Activated T-cell treated with anti-CD3 and anti-CD28 coated beads, Interleukin-2, amount 50 U/mL, for 4 hours (primary cell): ENCODE measurements at regions not wholly inside any gene's neighbourhood (a gene's known extent, or its start where the extent isn't known, plus 50 kb on each side); places are given as distances from the start of the nearest gene placed in this dataset.

Experiments used
- ATAC-seq, 2 donors: fragments of 200-7000 bp; cut with Tn5 transposase; one replicate each; pipeline ENCODE4 v1.10.0; 2021
- DNase-seq: peaks from one replicate; pipeline ENCODE4 v3.0.0-alpha.2; 2020
- H3K27me3 Mint-ChIP-seq: one replicate; pipeline ENCODE4 v1.8.0; 2021; ENCODE audit warnings: low read depth, mixed read lengths
- H3K36me3 Mint-ChIP-seq: one replicate; pipeline ENCODE4 v1.8.0; 2022; ENCODE audit warnings: mixed read lengths; ENCODE audit not compliant: insufficient read depth
- H3K4me1 Mint-ChIP-seq: one replicate; pipeline ENCODE4 v1.8.0; 2021; ENCODE audit warnings: low read depth, mixed read lengths
- H3K4me3 Mint-ChIP-seq: one replicate; pipeline ENCODE4 v1.8.0; 2021; ENCODE audit warnings: mild to moderate bottlenecking, moderate library complexity, mixed read lengths
- H3K9me3 Mint-ChIP-seq: one replicate; pipeline ENCODE4 v1.8.0; 2021; ENCODE audit warnings: mixed read lengths

DNA sequence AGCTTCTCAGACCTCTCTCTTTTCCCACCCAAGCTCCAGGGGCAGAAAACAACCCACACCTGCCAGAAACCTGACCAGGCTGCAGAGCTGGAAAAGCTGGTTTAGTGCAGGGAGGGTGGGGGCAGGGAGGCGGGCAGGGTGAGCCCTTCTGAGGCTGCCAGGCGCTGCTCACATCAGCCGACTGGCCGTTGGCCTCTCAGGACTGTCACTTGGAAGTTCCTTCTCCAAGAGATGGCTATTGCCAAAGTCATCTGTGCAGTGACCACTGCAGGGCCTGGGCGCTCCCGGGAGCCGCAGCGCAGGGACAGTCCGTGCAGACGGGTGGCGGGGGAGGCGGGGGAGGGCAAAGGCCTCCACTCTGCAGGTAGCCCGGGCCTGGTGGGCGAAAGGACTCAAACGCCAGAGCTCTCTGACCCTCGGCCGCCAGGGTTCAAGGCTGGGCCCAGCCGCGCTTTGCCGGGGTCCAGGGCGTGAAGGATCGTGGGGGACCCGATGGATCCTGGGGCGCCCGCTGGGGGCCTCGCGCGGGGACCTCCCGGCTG is 205.0 kb upstream of the IER5L start:
- H3K4me3 Mint-ChIP-seq: peak overlapping the region; percentile 62
- ATAC-seq (peak in 1 of 2 donors; percentile 6), DNase-seq (no peak)
- H3K9me3 Mint-ChIP-seq: no peaks in the 10 kb centered on the region
- H3K36me3 Mint-ChIP-seq: no peaks in the 10 kb centered on the region
- H3K27me3 Mint-ChIP-seq: no peaks in the 10 kb centered on the region
- peaks cover 13% of the 10 kb centered on the region for H3K4me1 Mint-ChIP-seq

DNA sequence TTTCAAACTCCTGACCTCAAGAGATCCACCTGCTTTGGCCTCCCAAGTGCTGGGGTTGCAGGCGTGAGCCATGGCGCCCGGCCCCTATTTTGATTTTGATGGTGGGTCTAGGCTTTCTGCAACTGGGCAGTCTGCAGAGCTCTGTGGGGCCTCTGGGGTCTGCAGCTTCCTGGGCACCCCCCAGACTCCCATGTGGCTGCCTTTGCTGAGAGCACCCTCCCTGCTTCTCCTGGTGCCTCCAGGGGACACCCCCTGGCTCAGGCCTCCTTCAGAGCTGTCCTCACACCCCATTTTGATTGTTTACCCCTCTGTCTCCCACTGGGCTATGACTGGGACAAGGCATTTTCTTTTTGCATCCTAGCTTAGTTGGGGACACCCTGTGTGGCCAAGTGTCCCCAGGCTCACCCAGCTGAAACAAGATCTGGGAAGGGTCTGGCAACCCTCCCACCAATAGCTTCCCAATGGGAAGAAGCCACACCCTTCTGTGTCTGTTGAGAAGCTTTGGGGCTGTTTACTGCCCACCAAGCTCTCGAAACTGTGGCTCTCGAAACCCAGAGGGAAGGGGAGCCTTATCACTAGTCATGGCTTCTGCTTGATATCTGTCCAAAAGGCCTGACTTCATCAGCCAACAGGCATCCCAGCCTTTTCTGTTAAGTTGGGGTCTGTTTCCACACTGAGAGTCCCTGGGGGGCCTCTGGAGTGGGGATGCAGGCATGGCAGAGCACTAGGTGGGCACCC is 204.4 kb upstream of the IER5L start:
- peak overlapping the region; percentile 62 for H3K4me3 Mint-ChIP-seq
- ATAC-seq: no peak

DNA sequence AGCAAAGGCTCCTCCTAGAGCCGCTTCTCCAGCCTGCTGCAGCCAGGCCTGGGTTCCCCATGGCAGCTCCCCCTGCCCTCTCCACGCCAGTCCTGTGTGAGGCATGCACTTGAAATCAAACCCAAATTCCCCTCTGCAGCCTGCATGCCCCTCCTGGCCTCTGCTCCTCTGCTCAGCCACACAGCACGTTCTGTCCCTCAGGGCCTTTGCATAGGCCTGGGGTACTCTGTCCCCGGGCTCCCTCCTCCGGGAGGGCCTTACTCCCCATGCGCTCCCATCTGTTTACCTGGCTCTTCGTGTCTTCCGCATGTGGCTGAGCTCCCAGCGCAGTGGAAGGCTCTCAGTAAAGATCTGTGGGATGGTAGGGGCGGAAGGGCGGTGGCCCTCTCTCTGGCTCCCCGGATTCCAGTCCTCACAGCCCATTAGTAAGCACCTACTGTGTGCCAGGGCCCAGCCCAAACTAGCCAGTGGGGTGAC is 203.5 kb upstream of the IER5L start:
- Mint-ChIP-seq H3K4me1 (peaks cover 13% of the 10 kb centered on the region), H3K4me3 (no peak overlapping the region), H3K36me3 (no peaks in the 10 kb centered on the region), H3K9me3 (no peaks in the 10 kb centered on the region), H3K27me3 (no peaks in the 10 kb centered on the region)
- DNase-seq: no peak
- ATAC-seq: no peak

More for the DNA sequence above, 204.4 kb upstream of the IER5L start:
- no peaks in the 10 kb centered on the region for H3K36me3 Mint-ChIP-seq
- peaks cover 13% of the 10 kb centered on the region for H3K4me1 Mint-ChIP-seq
- no peaks in the 10 kb centered on the region for H3K27me3 Mint-ChIP-seq
- no peak for DNase-seq
- H3K9me3 Mint-ChIP-seq: no peaks in the 10 kb centered on the region

DNA sequence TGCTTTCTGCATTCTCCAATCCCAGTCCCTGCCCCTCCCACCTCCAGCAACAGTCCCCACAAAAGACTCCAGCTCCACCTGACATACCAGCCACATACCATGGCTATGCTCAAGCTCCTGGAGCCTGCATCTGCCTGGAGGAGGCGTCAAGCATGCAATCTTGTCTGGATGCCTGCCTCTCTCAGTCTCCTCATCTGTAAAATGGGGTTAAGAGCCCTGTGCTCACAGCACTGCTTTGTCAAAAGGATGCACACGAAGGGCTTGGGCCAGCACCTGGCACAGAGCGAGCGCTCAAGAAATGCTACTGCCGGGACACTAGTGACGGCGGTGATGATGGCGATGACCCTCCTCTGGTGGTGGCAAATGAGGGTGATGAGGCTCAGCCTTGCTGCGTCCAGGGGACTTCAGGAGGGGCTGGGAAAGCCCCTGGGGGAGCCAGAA is 202.9 kb upstream of the IER5L start:
- H3K4me3 Mint-ChIP-seq: no peak overlapping the region

DNA sequence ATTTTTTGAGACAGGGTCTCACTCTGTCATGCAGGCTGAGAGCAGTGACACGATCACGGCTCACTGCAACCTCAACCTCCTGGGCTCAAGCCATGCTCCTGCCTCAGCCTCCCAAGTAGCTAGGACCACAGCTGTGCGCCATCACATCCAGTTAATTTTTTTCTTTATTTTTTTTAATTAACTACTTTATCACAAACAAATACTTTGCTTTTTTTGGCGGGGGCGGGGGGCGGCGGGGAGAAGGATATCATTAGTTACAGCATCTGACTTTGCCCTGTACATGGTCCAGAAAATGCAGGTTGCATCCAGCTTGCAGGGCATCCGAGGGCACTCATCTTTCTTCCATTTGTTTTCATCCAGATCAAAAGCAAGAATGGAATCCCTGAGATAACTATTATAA is 201.8 kb upstream of the IER5L start:
- Mint-ChIP-seq H3K4me1 (peaks cover 9% of the 10 kb centered on the region), H3K9me3 (no peaks in the 10 kb centered on the region), H3K4me3 (no peak overlapping the region), H3K36me3 (no peaks in the 10 kb centered on the region), H3K27me3 (no peaks in the 10 kb centered on the region)
- ATAC-seq (no peak), DNase-seq (no peak)

More for the DNA sequence above, 202.9 kb upstream of the IER5L start:
- no peaks in the 10 kb centered on the region for H3K27me3 Mint-ChIP-seq
- ATAC-seq (no peak), DNase-seq (no peak)
- peaks cover 13% of the 10 kb centered on the region for H3K4me1 Mint-ChIP-seq
- H3K36me3 Mint-ChIP-seq: no peaks in the 10 kb centered on the region
- no peaks in the 10 kb centered on the region for H3K9me3 Mint-ChIP-seq

DNA sequence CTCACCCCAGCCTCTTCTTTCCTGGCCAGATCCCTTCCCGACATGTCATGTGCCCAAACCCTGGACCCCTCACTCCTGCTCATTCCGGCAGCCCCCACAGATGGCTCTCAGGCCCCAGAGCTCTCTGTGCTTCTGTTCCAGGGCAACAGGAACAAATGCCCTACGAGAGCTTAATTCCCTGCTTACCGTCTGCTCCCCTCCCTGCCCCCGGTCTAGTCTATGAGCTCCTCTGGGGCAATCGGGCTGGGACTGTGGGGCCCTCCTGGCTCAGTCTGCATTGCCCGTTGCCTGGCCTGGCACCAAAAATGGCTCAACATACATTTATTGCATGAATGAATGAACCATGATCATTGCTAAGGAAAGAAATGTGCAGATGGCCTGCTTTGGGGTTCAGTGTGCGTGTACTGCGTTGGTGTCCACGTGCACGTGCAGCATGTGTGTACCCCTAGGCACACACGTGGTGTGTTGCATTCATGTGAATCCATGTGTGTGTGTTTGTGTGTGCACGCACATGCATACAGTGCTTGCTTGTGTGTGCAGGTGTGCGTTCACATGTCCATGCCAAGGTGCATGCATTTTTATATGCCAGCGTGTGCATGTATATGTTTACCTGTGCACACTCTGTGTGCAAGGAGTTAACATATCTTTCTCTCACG is 201.2 kb upstream of the IER5L start:
- ATAC-seq: no peak
- Mint-ChIP-seq H3K9me3 (no peaks in the 10 kb centered on the region), H3K4me1 (peaks cover 6% of the 10 kb centered on the region), H3K36me3 (no peaks in the 10 kb centered on the region), H3K4me3 (no peak overlapping the region), H3K27me3 (no peaks in the 10 kb centered on the region)
- DNase-seq: no peak

DNA sequence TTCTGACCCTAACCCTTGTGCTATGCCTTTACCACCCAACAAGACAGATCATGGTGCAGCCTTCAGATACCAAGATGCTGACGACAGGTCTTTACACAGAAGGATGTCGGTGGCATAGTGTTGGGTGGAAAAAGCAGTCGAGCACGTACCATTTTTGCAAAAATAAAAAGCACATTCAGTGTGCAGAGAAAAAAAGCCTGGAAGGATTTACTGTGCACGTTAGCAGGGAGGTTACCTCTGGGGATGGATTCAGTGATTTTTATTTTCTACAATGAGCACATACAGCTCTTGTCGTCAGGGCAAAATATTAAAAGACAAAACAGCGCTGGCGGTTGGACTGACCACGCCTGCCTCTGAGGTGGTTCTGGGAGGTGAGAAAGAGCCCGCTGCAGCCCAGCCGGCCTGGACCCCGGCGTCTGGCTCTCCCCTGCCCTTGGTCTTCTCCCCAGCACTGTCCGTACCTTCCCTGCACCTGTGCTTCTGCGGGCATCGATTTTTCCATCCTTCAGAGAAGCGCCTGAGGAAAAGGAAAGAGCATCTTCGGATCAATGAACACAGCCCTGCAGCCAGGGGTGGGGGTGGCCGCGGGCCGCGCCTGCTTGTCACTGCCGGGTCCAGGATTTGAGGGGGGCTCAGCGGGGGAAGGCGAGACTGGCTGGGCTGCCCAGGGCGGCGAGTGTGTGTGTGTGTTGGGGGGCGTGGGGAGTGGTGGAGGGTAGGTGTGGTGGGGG is 200.0 kb upstream of the IER5L start:
- ATAC-seq (no peak), DNase-seq (no peak)
- H3K4me3 Mint-ChIP-seq: no peak overlapping the region
- H3K27me3 Mint-ChIP-seq: no peaks in the 10 kb centered on the region
- no peaks in the 10 kb centered on the region for H3K36me3 Mint-ChIP-seq
- H3K4me1 Mint-ChIP-seq: peaks cover 2% of the 10 kb centered on the region
- H3K9me3 Mint-ChIP-seq: no peaks in the 10 kb centered on the region

DNA sequence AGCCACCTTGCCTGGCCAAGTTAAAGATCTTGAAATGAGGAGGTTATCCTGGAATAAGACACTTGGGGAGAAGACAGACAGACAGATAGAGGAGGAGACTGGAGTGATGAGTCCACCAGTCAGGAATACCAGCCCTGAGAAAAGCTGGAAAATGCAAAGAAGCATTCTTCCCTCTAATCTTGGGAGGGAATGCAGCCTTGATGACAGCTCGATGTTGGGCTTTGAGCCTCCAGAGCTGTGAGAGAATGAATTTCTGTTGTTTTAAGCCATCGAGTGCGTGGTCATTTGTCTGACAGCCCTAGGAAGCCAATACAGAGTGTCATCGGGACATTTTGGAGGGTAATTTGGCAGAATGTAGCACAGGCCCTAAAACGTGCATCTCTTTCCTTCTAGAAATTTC is 199.1 kb upstream of the IER5L start:
- DNase-seq (no peak), ATAC-seq (no peak)
- Mint-ChIP-seq H3K9me3 (no peaks in the 10 kb centered on the region), H3K36me3 (no peaks in the 10 kb centered on the region), H3K27me3 (no peaks in the 10 kb centered on the region), H3K4me1 (no peaks in the 10 kb centered on the region), H3K4me3 (no peak overlapping the region)

DNA sequence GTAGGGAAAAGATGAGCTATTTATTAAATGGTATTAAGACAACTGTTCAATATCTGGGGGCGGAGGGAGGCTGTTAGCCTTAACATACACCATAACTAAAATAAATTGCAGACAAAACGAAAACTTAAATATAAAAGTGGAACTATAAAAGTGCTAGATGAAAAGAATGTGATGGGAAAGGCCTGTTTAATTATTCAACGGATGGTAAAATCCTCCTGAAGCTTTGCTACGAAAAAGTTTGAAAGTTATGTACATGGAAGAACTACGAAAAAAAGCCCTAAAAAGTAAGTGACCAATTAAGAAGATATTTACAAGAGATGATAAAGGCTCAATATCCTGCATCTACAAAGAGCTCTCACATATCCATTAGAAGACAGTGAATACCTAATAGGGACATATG is 197.8 kb upstream of the IER5L start:
- DNase-seq: no peak
- no peak for ATAC-seq
- no peaks in the 10 kb centered on the region for H3K4me1 Mint-ChIP-seq
- H3K9me3 Mint-ChIP-seq: no peaks in the 10 kb centered on the region
- no peaks in the 10 kb centered on the region for H3K27me3 Mint-ChIP-seq
- no peak overlapping the region for H3K4me3 Mint-ChIP-seq
- no peaks in the 10 kb centered on the region for H3K36me3 Mint-ChIP-seq

DNA sequence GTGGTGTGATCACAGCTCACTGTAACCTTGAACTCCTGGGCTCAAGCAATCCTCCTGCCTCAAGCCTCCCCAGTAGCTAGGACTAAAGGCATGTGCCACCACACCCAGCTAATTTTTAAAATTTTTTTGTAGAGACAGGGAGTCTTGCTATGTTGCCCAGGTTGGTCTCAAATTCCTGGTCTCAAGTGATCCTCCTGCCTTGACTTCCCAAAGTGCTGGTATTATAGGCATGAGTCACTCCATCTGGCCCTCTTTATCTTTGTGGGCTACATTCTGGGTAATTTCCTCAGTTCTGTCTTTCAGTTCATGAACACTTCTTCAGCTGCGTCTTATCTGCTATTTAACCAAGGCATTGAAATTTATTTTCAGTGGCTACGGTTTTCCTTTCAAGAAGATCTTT is 196.6 kb upstream of the IER5L start:
- DNase-seq: no peak
- no peak overlapping the region for H3K4me3 Mint-ChIP-seq
- no peaks in the 10 kb centered on the region for H3K36me3 Mint-ChIP-seq
- H3K4me1 Mint-ChIP-seq: no peaks in the 10 kb centered on the region
- H3K27me3 Mint-ChIP-seq: no peaks in the 10 kb centered on the region
- H3K9me3 Mint-ChIP-seq: no peaks in the 10 kb centered on the region
- ATAC-seq: no peak

DNA sequence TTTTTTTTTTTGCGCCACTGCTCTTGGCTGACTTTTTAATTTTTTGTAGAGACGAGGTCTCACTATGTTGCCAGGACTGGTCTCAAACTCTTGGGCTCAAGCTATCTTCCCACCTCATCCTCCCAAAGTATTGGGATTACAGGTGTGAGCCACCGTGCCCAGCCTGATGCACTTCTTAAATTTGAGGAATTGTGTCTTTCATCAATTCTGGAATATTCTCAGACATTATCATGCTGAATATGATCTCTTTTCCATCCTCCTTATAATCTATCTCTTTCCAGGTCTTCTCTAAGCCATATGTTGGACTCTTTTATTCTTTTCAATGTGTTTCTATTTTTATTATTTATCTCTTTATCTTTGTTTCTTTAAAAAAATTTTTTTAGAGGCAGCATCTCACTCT is 196.2 kb upstream of the IER5L start:
- Mint-ChIP-seq H3K36me3 (no peaks in the 10 kb centered on the region), H3K4me1 (no peaks in the 10 kb centered on the region), H3K4me3 (no peak overlapping the region), H3K27me3 (no peaks in the 10 kb centered on the region), H3K9me3 (no peaks in the 10 kb centered on the region)
- no peak for ATAC-seq
- DNase-seq: no peak

DNA sequence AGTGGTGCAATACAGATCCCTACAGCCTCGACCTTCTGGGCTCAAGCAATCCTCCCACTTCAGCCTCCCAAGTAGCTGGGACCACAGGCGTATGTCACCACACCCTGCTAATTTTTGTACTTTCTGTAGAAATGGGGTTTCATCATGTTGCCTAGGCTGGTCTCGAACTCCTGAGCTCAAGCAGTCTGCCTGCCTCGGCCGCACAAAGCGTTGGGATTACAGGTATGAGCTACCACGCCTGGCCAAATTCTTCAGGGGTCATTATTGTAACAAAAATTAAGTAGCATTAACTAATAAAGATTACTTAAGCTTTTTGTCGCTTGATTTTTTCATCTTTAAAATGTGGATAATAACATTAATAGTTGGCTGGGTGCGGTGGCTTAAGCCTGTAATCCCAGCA is 195.3 kb upstream of the IER5L start:
- ATAC-seq: no peak
- no peak overlapping the region for H3K4me3 Mint-ChIP-seq
- no peaks in the 10 kb centered on the region for H3K4me1 Mint-ChIP-seq
- DNase-seq: no peak
- no peaks in the 10 kb centered on the region for H3K36me3 Mint-ChIP-seq
- H3K9me3 Mint-ChIP-seq: no peaks in the 10 kb centered on the region
- H3K27me3 Mint-ChIP-seq: no peaks in the 10 kb centered on the region

DNA sequence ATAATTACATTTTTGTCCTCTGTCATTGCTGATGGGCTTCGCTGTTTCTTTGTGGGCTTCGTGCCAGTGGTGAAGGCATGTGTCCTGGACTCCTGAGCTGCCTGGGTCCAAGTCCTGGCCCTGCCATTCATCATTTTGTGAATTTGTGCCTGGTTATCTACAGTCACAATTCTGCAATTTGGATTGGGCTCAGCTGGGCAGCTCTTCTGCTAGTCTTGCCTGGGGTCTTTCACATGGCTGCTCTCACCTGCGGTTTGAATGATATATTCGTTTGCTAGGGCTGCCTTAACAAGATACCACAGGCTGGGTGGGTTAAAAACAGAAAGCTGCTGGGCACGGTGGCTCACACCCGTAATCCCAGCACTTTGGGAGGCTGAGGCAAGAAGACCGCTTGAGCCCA is 192.7 kb upstream of the IER5L start:
- no peak for DNase-seq
- Mint-ChIP-seq H3K27me3 (no peaks in the 10 kb centered on the region), H3K36me3 (no peaks in the 10 kb centered on the region), H3K9me3 (no peaks in the 10 kb centered on the region), H3K4me3 (no peak overlapping the region), H3K4me1 (no peaks in the 10 kb centered on the region)
- ATAC-seq: no peak

DNA sequence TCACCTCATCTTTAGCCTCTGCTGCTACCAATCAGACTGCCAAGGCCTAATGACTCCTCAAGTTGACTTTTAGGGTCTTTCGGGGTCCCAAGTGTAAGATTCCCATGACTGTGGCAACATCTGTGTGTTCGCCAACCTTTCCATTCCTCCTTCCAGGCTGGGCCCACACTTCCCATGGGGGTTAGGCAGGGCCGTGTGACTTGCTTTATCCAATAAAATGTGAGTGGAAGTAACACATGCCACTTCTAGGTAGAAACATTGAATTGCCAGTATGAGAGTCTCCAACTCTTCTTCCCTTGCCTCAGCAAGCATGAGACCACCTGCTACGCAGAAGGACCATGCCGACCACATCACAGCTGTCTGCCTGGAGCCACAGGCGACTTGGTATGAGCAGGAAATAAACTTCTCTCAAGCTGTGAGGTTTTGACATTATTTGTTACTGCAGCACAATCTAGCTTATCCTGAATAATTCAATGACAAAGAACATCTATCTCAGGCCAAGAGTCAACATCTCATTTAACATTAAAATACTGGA is 190.4 kb upstream of the IER5L start:
- H3K36me3 Mint-ChIP-seq: no peaks in the 10 kb centered on the region
- H3K4me1 Mint-ChIP-seq: no peaks in the 10 kb centered on the region
- H3K9me3 Mint-ChIP-seq: no peaks in the 10 kb centered on the region
- DNase-seq (no peak), ATAC-seq (no peak)
- H3K4me3 Mint-ChIP-seq: no peak overlapping the region
- no peaks in the 10 kb centered on the region for H3K27me3 Mint-ChIP-seq
